ENCODE measurements at regions not wholly inside any gene's neighbourhood (a gene's known extent, or its start where the extent isn't known, plus 50 kb on each side); places are given as distances from the start of the nearest gene placed in this dataset.

GRCh38 chr20:24111858-24112257 lies 123.3 kb upstream of the GGTLC1 start:
- no peak for DNase-seq (ENCODE audit: extremely low read depth in 1 of 2, low read depth in 1 of 2)

- DNase-seq (ENCODE audit: extremely low read depth in 1 of 2, low read depth in 1 of 2), result no peak
Measured at GRCh38 chr20:24109537-24109936, 121.0 kb upstream of the GGTLC1 start.

GRCh38 chr20:24109008-24109407 lies 120.4 kb upstream of the GGTLC1 start:
- DNase-seq (ENCODE audit: extremely low read depth in 1 of 2, low read depth in 1 of 2), result no peak

GRCh38 chr20:24108581-24108980 lies 120.0 kb upstream of the GGTLC1 start:
- no peak for DNase-seq (ENCODE audit: extremely low read depth in 1 of 2, low read depth in 1 of 2)

GRCh38 chr20:24106801-24107445 lies 118.3 kb upstream of the GGTLC1 start:
- no peak for DNase-seq (ENCODE audit: extremely low read depth in 1 of 2, low read depth in 1 of 2)

GRCh38 chr20:24106150-24106800 lies 117.7 kb upstream of the GGTLC1 start:
- DNase-seq (ENCODE audit: extremely low read depth in 1 of 2, low read depth in 1 of 2), result no peak

GRCh38 chr20:24102749-24103333 lies 114.3 kb upstream of the GGTLC1 start:
- no peak for DNase-seq (ENCODE audit: extremely low read depth in 1 of 2, low read depth in 1 of 2)

GRCh38 chr20:24102290-24102689 lies 113.7 kb upstream of the GGTLC1 start:
- DNase-seq (ENCODE audit: extremely low read depth in 1 of 2, low read depth in 1 of 2), result no peak

GRCh38 chr20:24100370-24101011 lies 111.9 kb upstream of the GGTLC1 start:
- peak in 1 of 2 donors; percentile 41 for DNase-seq (ENCODE audit: extremely low read depth in 1 of 2, low read depth in 1 of 2)

- DNase-seq (ENCODE audit: extremely low read depth in 1 of 2, low read depth in 1 of 2), result no peak
Measured at GRCh38 chr20:24098886-24099285, 110.3 kb upstream of the GGTLC1 start.

- no peak for DNase-seq (ENCODE audit: extremely low read depth in 1 of 2, low read depth in 1 of 2)
Measured at GRCh38 chr20:24097506-24098245, 109.1 kb upstream of the GGTLC1 start.

- DNase-seq (ENCODE audit: extremely low read depth in 1 of 2, low read depth in 1 of 2), result no peak
Measured at GRCh38 chr20:24096864-24097450, 108.4 kb upstream of the GGTLC1 start.

GRCh38 chr20:24096264-24096663 lies 107.7 kb upstream of the GGTLC1 start:
- no peak for DNase-seq (ENCODE audit: extremely low read depth in 1 of 2, low read depth in 1 of 2)

GRCh38 chr20:24095756-24096155 lies 107.2 kb upstream of the GGTLC1 start:
- DNase-seq (ENCODE audit: extremely low read depth in 1 of 2, low read depth in 1 of 2), result no peak

GRCh38 chr20:24095303-24095702 lies 106.7 kb upstream of the GGTLC1 start:
- DNase-seq (ENCODE audit: extremely low read depth in 1 of 2, low read depth in 1 of 2), result no peak

GRCh38 chr20:24089576-24089975 lies 101.0 kb upstream of the GGTLC1 start:
- no peak for DNase-seq (ENCODE audit: extremely low read depth in 1 of 2, low read depth in 1 of 2)

- DNase-seq (ENCODE audit: extremely low read depth in 1 of 2, low read depth in 1 of 2), result no peak
Measured at GRCh38 chr20:24086121-24086520, 97.5 kb upstream of the GGTLC1 start.

- no peak for DNase-seq (ENCODE audit: extremely low read depth in 1 of 2, low read depth in 1 of 2)
Measured at GRCh38 chr20:24084281-24084680, 95.7 kb upstream of the GGTLC1 start.

GRCh38 chr20:24081077-24081476 lies 92.5 kb upstream of the GGTLC1 start:
- no peak for DNase-seq (ENCODE audit: extremely low read depth in 1 of 2, low read depth in 1 of 2)

- DNase-seq (ENCODE audit: extremely low read depth in 1 of 2, low read depth in 1 of 2), result no peak
Measured at GRCh38 chr20:24079661-24080412, 91.3 kb upstream of the GGTLC1 start.
